WTC11 (cell line): ENCODE measurements at regions not wholly inside any gene's neighbourhood (a gene's known extent, or its start where the extent isn't known, plus 50 kb on each side); places are given as distances from the start of the nearest gene placed in this dataset.

ENCODE experiments used
- ATAC-seq: fragments of 200-7000 bp; cut with Tn5 transposase; 2 replicates; pipeline ENCODE4 v1.10.0; 2021; ENCODE audit warnings: mild to moderate bottlenecking, moderate library complexity
- CTCF ChIA-PET: fragments of 300-600 bp; sonication (Branson Sonifier 250); formaldehyde crosslinking; loops from one replicate; lab custom pipeline; 2021; ENCODE audit warnings: antibody characterized with exemption; lab: Charles Lee
- POLR2A ChIA-PET: fragments of 350-600 bp; sonication (Branson Sonifier 250); formaldehyde crosslinking; loops from one replicate; lab custom pipeline; 2021; ENCODE audit warnings: antibody characterized with exemption; lab: Charles Lee
- DNase-seq: peaks from one replicate; pipeline ENCODE4 v3.0.0; 2021; ENCODE audit warnings: low spot score
- H3K27ac Mint-ChIP-seq: 2 replicates; pipeline ENCODE4 v1.8.0; 2021; ENCODE audit warnings: mixed read lengths
- H3K27me3 Mint-ChIP-seq: 2 replicates; pipeline ENCODE4 v1.8.0; 2021; ENCODE audit warnings: low read depth, mild to moderate bottlenecking, moderate library complexity, mixed read lengths
- H3K36me3 Mint-ChIP-seq: 2 replicates; pipeline ENCODE4 v1.8.0; 2021; ENCODE audit warnings: mixed read lengths
- H3K4me1 Mint-ChIP-seq: 2 replicates; pipeline ENCODE4 v1.8.0; 2022; ENCODE audit warnings: mixed read lengths
- H3K4me3 Mint-ChIP-seq: 2 replicates; pipeline ENCODE4 v1.8.0; 2021; ENCODE audit warnings: mild to moderate bottlenecking, moderate library complexity, mixed read lengths
- H3K9me3 Mint-ChIP-seq: 2 replicates; pipeline ENCODE4 v1.8.0; 2021; ENCODE audit warnings: mixed read lengths
- ATF3 ChIP-seq: sonication (generic); formaldehyde crosslinking; conservative IDR thresholded peaks from 2 replicates; pipeline ENCODE4 v1.8.1; 2022; ENCODE audit warnings: mild to moderate bottlenecking, missing genetic modification reagents
- CREM ChIP-seq: sonication (generic); formaldehyde crosslinking; IDR thresholded peaks from 2 replicates; pipeline ENCODE4 v1.8.1; 2022; ENCODE audit warnings: mild to moderate bottlenecking, missing genetic modification reagents, moderate library complexity
- CTCF ChIP-seq: fragments of 200-600 bp; IDR thresholded peaks from 2 replicates; pipeline ENCODE4 v1.8.0; 2022; ENCODE audit warnings: antibody characterized with exemption
- E2F1 ChIP-seq: sonication (generic); formaldehyde crosslinking; IDR thresholded peaks from 2 replicates; pipeline ENCODE4 v1.8.0; 2022; ENCODE audit warnings: mild to moderate bottlenecking, missing genetic modification reagents
- EMX1 ChIP-seq: fragments of 250-450 bp; sonication (Bioruptor Pico); IDR thresholded peaks from 2 replicates; pipeline ENCODE4 v1.8.0; 2021; ENCODE audit warnings: mild to moderate bottlenecking
- ERG ChIP-seq: fragments of 250-450 bp; sonication (Bioruptor Pico); IDR thresholded peaks from 2 replicates; pipeline ENCODE4 v1.8.0; 2021; ENCODE audit warnings: mild to moderate bottlenecking
- ETV6 ChIP-seq: sonication (generic); formaldehyde crosslinking; IDR thresholded peaks from 2 replicates; pipeline ENCODE4 v1.8.1; 2022; ENCODE audit warnings: mild to moderate bottlenecking, missing genetic modification reagents
- FOXJ3 ChIP-seq: sonication (generic); formaldehyde crosslinking; IDR thresholded peaks from 2 replicates; pipeline ENCODE4 v1.9.0; 2021; ENCODE audit warnings: missing genetic modification reagents, mild to moderate bottlenecking, borderline replicate concordance
- GABPB1 ChIP-seq: sonication (generic); formaldehyde crosslinking; IDR thresholded peaks from 2 replicates; pipeline ENCODE4 v1.8.1; 2023; ENCODE audit warnings: mild to moderate bottlenecking, missing genetic modification reagents
- MXD4 ChIP-seq: fragments of 250-450 bp; sonication (Bioruptor Pico); IDR thresholded peaks from 2 replicates; pipeline ENCODE4 v1.8.0; 2021; ENCODE audit warnings: mild to moderate bottlenecking, moderate library complexity, borderline replicate concordance
- PREB ChIP-seq: sonication (generic); formaldehyde crosslinking; IDR thresholded peaks from 2 replicates; pipeline ENCODE4 v1.8.1; 2022; ENCODE audit warnings: mild to moderate bottlenecking, missing genetic modification reagents, moderate library complexity, borderline replicate concordance
- SMAD3 ChIP-seq: sonication (generic); formaldehyde crosslinking; IDR thresholded peaks from 2 replicates; pipeline ENCODE4 v1.8.0; 2022; ENCODE audit warnings: missing genetic modification reagents, mild to moderate bottlenecking, borderline replicate concordance
- TEAD1 ChIP-seq: sonication (generic); formaldehyde crosslinking; IDR thresholded peaks from 2 replicates; pipeline ENCODE4 v1.8.0; 2022; ENCODE audit warnings: mild to moderate bottlenecking, missing genetic modification reagents
- USF2 ChIP-seq: sonication (generic); formaldehyde crosslinking; IDR thresholded peaks from 2 replicates; pipeline ENCODE4 v1.8.1; 2023; ENCODE audit warnings: mild to moderate bottlenecking, missing genetic modification reagents, moderate library complexity
- ZNF396 ChIP-seq: fragments of 250-450 bp; sonication (Bioruptor Pico); IDR thresholded peaks from 2 replicates; pipeline ENCODE4 v1.8.0; 2021; ENCODE audit warnings: mild to moderate bottlenecking, moderate library complexity, borderline replicate concordance
- ZNF423 ChIP-seq: fragments of 250-450 bp; sonication (Bioruptor Pico); IDR thresholded peaks from 2 replicates; pipeline ENCODE4 v2.1.2; 2022; ENCODE audit warnings: mild to moderate bottlenecking, moderate library complexity
- ZNF532 ChIP-seq: fragments of 250-450 bp; sonication (Bioruptor Pico); IDR thresholded peaks from 2 replicates; pipeline ENCODE4 v1.9.0; 2021; ENCODE audit warnings: mild to moderate bottlenecking, borderline replicate concordance
- ZNF671 ChIP-seq: fragments of 250-450 bp; sonication (Bioruptor Pico); IDR thresholded peaks from 2 replicates; pipeline ENCODE4 v1.8.0; 2021; ENCODE audit warnings: mild to moderate bottlenecking
- ZSCAN18 ChIP-seq: fragments of 250-450 bp; sonication (Bioruptor Pico); IDR thresholded peaks from 2 replicates; pipeline ENCODE4 v2.1.2; 2022; ENCODE audit warnings: mild to moderate bottlenecking, moderate library complexity

- Mint-ChIP-seq H3K9me3 (no peaks in the 10 kb centered on the region), H3K27me3 (no peaks in the 10 kb centered on the region), H3K36me3 (no peaks in the 10 kb centered on the region), H3K27ac (no peak overlapping the region), H3K4me3 (no peak overlapping the region)
- CTCF ChIA-PET = interaction anchor here (0.6 to 2.6 kb wide), 4 partner anchors 9 to 79 kb away, joined by 3 to 10 read pairs (median 5); no protein-coding TSS in a partner anchor
- peak; percentile 15 for DNase-seq
- TF ChIP-seq USF2 (CRISPR knock-in tag) (no peak), MXD4 (CRISPR knock-in tag) (no peak), ATF3 (CRISPR knock-in tag) (no peak), ZSCAN18 (CRISPR knock-in tag) (no peak), PREB (CRISPR knock-in tag) (no peak), ZNF532 (CRISPR knock-in tag) (no peak), ERG (CRISPR knock-in tag) (no peak), CTCF (no peak), SMAD3 (CRISPR knock-in tag) (no peak), ETV6 (CRISPR knock-in tag) (no peak), ZNF396 (CRISPR knock-in tag) (no peak), ZNF671 (CRISPR knock-in tag) (no peak), ZNF423 (CRISPR knock-in tag) (no peak), GABPB1 (CRISPR knock-in tag) (no peak), CREM (CRISPR knock-in tag) (no peak), TEAD1 (CRISPR knock-in tag) (no peak), E2F1 (CRISPR knock-in tag) (no peak), FOXJ3 (CRISPR knock-in tag) (no peak), EMX1 (CRISPR knock-in tag) (no peak)
- TF ChIP-seq, all 79 proteins: peak for 0
- peak; percentile 74 for ATAC-seq
- POLR2A ChIA-PET = interaction anchor here (0.7 kb wide), 1 partner anchor 644 kb away, joined by 4 read pairs; no protein-coding TSS in a partner anchor
- H3K4me1 Mint-ChIP-seq = peaks cover 6% of the 10 kb centered on the region
Observed at GRCh38 chr7:13359656-13360055, 629.8 kb downstream of the ETV1 start.
